Stimulated activated CD8-positive, alpha-beta memory T cell treated with anti-CD3 and anti-CD28 coated beads, Interleukin-2, amount 100 ng/mL, for 48 hours (primary cell): ENCODE measurements at regions not wholly inside any gene's neighbourhood (a gene's known extent, or its start where the extent isn't known, plus 50 kb on each side); places are given as distances from the start of the nearest gene placed in this dataset.

Experiments
- DNase-seq, 2 donors: peaks; one replicate each; pipeline ENCODE4 v3.0.0-alpha.2; 2020; ENCODE audit warnings: low read depth in 2 of 2

GRCh38 chr3:43783987-43784639 lies 93.4 kb downstream of the ABHD5 start:
- DNase-seq, result no peak

DNA sequence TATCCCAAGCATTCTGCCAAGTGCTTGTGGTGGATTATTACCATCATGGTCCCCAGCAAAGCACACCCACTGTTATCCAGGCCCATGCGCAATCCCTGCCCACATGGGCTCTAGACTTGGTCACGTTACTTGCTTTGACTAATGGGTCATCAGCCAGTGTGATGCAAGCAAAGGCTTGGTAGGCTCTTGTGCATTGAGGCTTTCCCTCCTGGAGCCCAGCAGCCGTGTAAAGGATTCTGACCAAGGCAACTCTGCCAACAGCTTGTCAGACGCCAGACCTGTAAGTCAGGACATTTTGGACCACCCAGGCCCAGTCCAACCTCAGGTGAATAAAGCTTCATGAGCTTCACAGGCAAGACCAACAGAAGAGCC lies 93.9 kb downstream of the ABHD5 start:
- no peak for DNase-seq

- no peak for DNase-seq
Observed at GRCh38 chr3:43785551-43785950, 94.8 kb downstream of the ABHD5 start.

DNA sequence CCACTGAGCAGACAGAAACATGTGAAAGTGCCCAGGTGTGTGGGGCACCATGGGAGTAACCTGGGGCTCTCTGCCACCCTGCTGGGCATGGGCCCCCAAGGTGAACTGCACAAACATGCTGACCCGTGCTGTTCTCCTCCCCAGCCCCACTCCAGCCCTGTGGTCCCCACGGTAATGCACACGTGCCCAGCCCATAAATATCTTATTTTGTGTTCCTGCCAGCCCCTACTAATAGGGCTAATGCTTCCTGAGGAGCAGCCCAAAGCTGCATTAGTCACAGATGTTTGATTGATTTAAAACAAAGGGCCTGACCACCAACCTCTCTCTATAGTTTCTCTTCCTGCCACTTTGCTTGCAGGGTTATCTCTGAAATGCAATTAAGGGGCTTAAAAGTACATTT lies 95.4 kb downstream of the ABHD5 start:
- DNase-seq, result no peak

DNA sequence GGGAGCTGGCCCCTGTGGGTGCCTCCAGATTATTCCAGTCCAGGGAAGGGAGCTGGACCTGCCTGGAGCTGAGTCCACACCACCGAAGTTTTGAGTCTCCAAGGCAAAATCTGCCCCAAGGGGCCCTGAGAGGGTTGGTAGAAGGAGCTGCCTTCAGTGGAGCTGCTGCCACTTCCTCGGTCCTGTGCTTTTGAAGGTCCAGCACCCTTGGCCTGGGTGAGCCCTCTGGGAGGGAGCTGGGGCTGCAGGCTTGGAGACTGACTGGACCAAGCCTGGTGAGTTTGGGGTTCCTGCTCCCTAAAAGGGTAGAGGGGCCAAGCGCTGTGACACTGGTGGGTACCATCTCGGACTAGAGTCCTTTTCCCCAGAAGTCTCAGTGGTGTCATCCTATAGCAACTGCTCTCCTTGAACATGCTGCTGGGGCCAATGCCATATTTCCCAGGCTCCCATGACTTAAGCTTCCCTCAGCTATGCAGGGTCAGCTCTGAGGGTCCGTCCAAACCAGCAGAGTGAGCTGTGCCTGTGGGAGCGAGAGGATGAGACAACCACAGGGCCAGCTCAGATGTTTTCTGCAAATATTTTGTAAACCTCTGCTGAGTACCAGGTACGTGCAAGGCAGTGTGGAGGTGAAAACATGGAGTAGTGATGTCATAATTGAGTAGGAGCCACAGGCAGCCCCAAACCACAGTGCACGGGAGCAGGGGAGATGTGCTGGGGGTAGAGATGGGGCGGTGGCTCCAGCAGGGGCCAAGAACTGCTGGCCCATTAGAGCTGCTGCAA lies 96.0 kb downstream of the ABHD5 start:
- DNase-seq, result no peak

DNA sequence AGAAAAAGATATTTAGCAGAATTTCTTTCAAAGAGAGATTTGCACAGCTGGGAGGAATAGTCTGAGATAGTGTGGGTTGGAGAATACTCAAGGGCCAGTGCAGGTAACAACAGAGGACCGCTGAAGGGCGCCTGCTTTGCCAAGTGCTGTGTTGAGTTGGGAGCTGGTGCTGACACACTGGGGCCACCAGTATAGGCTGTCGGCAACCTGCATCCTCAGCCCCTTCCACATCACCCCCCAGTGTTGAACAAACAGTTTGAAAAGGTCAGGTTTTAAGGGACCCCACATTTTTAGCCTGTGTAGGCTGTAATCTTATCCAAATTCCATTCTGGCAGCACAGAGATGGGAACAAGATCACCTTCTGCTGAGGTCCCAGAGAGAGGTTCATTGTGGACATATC lies 96.6 kb downstream of the ABHD5 start:
- no peak for DNase-seq

- DNase-seq, result no peak
Observed at GRCh38 chr3:43789028-43789427, 98.3 kb downstream of the ABHD5 start.

DNA sequence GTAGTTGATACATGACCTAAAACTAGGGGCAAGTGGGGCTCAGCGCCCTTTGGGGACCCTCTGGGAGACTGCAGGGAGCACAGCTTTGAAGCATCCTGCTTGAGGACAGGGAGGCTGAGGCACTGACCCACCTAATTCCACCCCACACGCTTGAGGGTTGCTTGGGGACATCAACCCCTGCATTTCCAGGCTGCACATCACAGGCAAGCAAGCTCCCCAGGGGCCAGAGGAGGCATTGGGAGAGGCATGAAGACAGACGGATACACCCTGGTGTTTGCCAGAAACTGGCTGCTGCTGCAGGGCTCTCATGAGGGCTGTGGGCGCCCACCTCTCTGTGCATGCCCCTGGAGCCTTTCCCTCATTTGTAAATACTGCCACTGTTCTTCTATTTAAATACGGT lies 99.3 kb downstream of the ABHD5 start:
- no peak for DNase-seq

- DNase-seq, result no peak
Observed at GRCh38 chr3:43790476-43790875, 99.7 kb downstream of the ABHD5 start.

- DNase-seq, result no peak
Observed at GRCh38 chr3:43791246-43791645, 100.5 kb downstream of the ABHD5 start.

DNA sequence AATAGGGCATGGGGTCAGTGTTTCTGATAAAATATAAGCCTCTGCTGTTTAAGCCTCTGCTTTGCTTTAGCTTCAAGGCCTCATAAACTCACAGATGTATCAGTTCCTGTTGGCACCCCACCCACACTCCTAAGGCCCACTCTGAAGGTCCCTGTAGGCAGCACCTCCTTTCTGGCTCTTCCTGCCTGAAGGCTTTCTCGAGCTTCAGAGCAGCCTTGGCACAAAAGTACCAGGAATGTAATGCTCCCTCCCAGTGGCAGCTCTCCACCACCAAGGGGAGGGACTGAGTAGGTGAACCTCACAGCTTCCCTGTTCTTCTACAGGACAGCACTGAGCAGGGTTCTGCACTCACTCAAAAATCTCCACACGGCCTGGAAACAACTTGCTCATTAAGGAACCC lies 102.2 kb downstream of the ABHD5 start:
- DNase-seq, result no peak

GRCh38 chr3:43793648-43794372 lies 103.1 kb downstream of the ABHD5 start:
- no peak for DNase-seq

GRCh38 chr3:43794776-43795175 lies 104.0 kb downstream of the ABHD5 start:
- DNase-seq, result no peak

DNA sequence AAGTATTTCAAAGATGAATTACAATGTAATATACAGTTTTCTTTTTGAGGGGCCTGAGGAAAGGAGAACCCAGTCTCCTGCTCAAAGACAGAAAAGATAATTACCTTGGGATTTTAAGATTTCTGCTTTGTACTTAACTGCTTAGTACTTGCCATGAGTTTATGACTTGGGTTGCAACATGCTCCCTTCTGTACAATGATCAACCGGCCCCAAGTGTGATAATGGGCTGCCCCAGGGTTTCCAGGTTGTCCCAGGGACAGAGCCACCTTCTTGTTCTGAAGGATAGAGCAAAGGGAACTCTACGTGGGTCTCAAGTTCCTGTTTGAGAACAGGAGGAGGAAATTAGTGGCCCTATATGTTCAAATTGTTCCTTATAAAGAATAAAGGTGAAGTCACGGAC lies 104.8 kb downstream of the ABHD5 start:
- no peak for DNase-seq

GRCh38 chr3:43796041-43796596 lies 105.4 kb downstream of the ABHD5 start:
- no peak for DNase-seq

DNA sequence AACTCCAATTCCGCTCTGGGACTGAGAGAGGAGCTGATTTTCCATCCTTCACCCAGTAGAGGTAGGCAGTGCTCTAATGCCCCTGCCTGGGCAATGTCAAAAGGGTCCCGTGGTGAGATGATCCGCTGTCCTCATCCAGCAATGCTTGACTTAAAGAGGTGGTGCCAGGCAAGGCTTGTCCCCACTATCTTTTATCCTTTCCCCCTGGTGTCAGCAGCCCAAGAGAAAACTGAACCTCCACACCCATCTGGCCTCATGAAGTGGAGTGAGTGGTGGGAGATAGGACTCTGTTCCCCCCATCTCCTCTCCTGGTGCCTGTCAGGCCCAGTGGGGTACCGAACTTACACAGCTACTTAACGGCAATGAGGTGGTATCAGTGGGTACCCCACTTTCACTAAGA lies 107.1 kb downstream of the ABHD5 start:
- no peak for DNase-seq

DNA sequence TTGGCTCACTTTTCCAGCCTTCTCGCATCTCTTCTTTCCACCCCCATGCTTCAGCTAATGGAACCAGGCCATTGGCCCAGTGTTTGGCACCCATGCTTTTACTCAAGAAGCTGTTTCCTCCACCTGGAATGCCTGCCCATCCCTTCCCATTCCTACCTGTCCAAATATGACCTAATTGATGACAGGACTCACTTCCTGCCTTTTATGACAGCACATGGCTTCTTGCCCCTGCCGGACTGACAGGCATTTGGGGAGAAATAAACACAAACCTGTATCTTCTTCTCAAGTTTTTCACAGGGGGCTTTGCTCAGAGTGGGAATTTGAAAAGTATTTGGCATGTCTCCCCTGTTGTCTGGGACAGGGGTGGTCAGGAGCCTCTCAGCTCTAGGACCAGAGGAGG lies 120.1 kb downstream of the ABHD5 start:
- DNase-seq, result no peak

- DNase-seq, result no peak
Observed at GRCh38 chr3:43814461-43814860, 123.7 kb downstream of the ABHD5 start.

GRCh38 chr3:43816372-43816771 lies 125.6 kb downstream of the ABHD5 start:
- DNase-seq, result no peak

DNA sequence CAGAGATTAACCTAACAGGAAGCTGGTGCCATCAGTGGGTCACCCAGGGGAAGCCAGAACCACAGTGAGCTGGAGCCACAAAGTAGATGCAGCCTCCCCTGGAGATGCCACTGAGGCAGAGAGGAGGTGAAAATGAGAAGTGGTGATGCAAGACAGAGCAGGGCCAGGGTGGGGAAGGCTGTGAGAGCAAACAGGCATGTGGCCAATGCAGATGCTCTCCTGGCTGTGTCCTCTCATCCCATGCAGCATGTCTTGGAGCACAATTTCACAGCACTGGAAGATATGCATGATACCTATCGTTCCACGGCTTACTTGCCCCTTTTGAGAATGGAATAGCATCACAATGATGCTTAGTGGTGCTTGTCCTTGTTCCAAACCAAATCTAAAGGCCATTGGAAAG lies 126.3 kb downstream of the ABHD5 start:
- DNase-seq, result no peak

DNA sequence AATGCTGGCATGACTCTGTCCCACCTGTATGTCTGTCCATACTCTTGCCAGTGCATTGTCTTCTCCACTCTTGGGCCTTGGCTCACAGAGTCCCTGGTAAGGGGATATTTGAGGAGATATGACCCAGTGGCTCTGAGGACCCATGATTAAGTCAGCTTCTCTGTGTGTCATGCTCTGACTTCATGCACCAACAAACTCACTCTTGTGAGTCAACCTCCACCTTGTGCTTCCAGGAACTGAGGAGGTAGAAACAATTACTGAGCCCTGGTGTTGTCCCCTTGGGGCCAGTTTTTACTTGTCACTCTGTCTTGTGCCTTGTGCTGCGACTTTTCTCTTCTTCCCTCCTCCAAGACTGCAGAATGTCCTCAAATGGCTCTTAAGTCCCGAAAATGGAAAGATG lies 127.1 kb downstream of the ABHD5 start:
- no peak for DNase-seq

DNA sequence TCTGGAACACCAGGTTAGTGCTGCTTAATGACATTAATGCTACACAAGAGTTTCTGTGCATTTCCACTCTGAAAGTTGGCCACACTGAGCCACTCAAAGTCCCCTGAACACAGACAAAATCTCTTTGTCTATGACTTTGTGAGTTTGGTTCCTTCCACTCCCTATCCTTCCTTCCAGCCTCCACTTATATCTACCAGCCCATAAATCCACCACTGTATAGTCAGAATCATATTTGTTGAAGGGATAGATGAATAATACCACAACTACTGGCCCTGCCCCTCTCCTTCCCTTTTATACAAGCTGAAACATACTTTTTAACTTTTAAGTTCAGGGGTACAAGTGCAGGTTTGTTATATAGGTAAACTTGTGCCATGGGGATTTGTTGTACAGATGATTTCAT lies 127.5 kb downstream of the ABHD5 start:
- no peak for DNase-seq
